Activated CD8-positive, alpha-beta memory T cell treated with anti-CD3 and anti-CD28 coated beads, Interleukin-2, amount 50 U/mL, for 4 hours (primary cell): ENCODE measurements at regions not wholly inside any gene's neighbourhood (a gene's known extent, or its start where the extent isn't known, plus 50 kb on each side); places are given as distances from the start of the nearest gene placed in this dataset.

Experiments
- DNase-seq: peaks from one replicate; pipeline ENCODE4 v3.0.0-alpha.2; 2020

- DNase-seq, result no peak
Observed at GRCh38 chr16:87552072-87552718, 50.1 kb upstream of the JPH3 start.

GRCh38 chr16:87551487-87551886, 50.8 kb upstream of the JPH3 start:
- no peak for DNase-seq

GRCh38 chr16:87550495-87550961, 51.8 kb upstream of the JPH3 start:
- peak; percentile 69 for DNase-seq

- DNase-seq, result no peak
Observed at GRCh38 chr16:87549627-87550494, 52.4 kb upstream of the JPH3 start.

- DNase-seq, result no peak
Observed at GRCh38 chr16:87548046-87548445, 54.3 kb upstream of the JPH3 start.

GRCh38 chr16:87543436-87544191, 50.8 kb upstream of the ZCCHC14 start:
- no peak for DNase-seq

- no peak for DNase-seq
Observed at GRCh38 chr16:87542531-87543102, 49.8 kb upstream of the ZCCHC14 start.
